ENCODE measurements at regions not wholly inside any gene's neighbourhood (a gene's known extent, or its start where the extent isn't known, plus 50 kb on each side); places are given as distances from the start of the nearest gene placed in this dataset.

DNA sequence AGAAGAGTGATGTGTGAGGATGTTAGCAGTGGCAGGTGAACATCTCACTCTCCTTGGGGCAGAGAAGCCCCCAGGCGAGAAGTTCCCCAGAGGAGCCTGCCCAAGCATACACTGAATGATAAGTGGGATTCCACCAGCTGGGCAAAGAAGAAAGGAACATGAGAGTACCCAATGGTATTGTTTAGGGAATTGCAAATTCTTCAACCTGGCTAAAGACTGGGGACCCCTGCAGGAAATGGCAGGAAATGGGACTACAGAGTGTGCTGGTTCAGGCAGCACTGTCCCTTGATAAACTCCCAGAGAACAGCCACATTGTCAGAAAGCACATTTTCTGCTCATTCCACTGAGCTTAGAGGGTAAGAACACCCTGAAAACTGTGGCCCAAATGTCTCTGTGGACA, 121.3 kb downstream of the RPS29 start:
- DNase-seq (ENCODE audit: low spot score) = no peak

DNA sequence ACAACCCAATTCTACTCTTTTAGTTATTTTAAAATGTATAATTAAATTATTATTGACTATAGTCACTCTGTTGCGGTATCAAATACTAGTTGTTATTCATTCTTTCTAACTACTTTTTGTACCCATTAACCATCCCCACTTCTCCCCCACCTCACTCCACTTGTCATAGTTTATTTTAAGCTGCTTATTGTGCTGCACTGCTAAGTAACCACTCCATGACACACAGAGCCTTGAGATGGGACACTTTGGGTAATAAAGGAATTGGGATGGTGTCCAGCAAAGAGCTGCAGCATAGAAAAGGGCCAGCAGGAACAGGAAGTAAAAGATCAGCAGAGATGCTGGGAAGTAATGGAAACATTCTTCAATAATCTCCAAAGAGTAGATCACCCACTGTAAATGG, 123.0 kb downstream of the RPS29 start:
- DNase-seq (ENCODE audit: low spot score) = no peak

DNA sequence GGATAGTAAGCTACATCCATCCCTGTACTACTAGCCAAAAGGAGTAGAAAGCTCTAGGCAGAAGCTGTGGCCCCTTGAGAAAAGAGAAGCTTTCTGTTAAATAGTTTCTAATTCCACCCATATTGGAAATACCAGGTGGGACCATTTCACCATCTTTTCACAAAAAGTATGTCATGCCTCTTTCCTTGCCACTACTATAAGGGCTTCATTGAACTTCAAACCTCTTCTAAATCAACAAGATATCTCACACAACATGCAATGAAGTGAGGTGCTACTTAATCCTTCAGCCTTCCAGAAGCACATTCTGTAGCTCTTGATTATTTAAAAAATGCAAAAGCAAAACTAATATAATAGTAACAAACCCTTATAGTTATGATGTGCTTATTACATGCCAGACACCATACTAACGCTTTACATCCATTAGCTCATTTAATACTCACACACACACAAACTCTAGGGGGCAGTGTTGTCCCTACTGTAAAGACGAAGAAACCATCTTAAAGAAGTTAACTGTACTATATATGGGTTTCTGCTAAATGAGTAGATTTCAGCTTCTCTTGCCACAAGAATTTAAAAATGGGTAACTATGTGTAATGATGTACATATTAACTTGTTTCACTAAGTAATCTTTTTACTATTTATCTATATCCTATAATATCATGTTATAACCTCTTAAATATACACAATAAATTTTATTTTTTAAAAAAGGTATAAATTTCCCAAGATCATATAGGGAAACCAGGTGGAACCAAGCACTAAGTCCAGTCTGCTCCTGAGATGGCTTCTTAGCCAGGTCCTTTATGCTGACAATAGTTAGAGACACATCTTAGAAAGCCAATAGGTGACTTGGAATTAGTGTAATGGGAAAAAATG, 124.4 kb downstream of the RPS29 start:
- peak; percentile 81 for DNase-seq (ENCODE audit: low spot score)

DNA sequence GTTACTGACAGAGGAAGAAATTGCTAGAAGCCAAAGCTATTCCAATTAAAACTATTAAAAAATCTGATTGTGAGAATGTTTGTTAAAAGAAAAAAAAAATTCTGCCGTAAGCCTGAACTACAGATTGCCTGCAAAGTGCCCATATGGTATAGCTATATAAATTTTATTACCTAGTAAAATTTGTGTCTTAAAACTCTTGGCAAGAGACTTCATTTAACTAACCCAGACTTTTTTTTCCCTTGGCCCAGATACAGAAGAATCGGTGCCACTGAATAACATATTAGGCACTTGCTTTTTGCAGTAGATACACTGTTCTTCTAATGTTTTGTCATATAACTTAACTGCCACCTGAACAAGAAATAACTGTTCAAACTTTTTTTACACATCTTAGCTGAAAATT, 125.5 kb downstream of the RPS29 start:
- no peak for DNase-seq (ENCODE audit: low spot score)

DNA sequence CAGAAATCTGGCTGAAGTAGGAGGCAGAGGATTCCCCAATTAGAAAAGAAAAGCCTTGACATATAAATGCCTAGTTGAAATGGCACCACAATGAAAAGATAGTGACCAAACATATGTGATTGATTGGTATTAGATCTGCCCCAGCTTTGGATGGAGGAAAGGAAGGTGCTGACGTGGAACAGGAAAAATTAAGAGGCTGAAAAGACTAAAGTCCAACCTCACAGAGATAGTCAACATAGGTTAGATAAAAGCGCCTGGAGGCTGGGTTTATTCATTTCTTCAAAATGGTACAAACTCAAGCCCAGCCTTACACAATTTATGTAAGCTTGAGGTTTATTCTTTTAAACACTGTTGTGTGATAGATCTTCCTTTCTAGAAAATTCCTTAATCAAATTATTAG, 129.6 kb downstream of the RPS29 start:
- DNase-seq (ENCODE audit: low spot score) = no peak

DNA sequence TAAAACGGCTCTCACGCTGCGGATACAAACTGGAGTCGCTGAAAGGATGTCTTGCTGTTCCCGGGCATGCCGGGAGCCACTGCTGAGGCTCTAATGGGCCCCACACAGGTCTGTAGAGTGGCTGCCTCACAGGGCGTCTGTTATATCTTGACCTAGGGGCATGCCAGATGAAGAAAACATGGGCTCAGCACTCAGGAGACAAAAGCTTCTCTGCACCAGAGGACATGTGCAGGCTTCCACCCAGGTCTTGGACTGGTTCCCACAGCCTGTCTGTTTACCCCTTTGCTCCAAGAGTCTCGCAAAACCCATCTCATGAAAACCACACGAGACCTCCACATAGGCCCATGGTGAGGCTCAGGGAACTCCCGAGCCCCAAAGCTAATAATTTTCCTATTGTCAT, 134.2 kb downstream of the RPS29 start:
- DNase-seq (ENCODE audit: low spot score) = no peak

DNA sequence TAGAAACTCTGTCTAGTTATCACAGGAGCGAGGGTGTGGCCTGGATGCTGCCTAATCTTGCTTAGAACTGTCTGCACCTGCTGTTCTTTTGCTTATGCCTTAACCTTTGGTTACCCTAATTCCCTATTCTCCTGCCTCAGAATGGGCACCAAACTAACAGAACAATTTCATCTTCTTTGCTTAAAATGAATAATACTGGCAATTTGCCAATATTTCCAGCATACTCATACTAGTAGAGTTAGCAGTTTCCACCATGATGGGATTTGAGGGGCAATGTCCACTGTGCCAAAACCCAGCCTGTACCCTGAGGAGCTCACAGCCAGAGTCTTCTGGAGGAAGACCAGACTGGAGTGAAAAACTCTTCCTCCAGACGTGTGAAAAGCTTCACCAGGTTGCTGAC, 136.4 kb downstream of the RPS29 start:
- no peak for DNase-seq (ENCODE audit: low spot score)

DNA sequence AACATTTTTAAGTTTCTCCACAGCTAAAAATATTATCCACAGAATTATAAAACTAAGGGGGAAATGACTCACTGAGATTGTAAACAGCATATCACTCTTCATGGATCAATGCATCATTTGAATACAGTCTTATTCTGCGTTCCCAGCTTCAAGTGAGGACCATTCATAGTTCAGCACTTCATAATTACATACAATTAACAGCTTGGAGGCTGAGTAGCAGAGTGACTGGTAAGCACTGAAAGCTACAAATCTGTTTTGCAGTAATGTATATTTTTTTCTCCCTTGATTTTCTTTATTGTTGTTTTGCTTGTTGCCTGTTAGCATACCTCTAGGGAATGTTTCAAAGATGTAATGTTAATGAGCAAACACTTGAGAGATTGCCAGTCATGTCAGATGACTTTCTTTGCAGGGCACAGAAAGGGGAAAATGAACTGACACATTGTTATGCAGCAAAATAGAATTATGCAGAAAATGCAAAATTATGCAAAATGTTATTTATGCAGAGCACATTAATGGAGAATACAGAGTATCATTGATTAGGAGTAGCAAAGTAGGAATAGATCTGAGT, 138.6 kb downstream of the RPS29 start:
- no peak for DNase-seq (ENCODE audit: low spot score)

DNA sequence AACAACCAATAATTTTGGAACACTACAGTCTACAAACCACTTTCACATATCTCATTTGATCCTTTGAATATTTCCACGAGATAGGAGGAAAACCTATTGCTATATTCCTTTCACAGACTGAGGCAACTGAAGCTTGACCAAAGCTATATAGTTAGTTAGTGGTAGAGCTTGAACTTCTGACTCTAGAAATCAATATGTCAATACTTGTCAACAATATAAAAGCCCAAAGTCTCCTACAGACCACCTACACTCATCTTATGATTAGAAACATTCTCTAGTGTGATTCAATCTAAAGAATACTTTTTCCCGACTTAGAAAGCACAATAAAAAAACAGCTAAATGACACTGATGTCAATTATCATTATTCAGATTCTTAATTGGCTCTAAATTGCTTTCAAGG, 139.4 kb downstream of the RPS29 start:
- DNase-seq (ENCODE audit: low spot score) = no peak

DNA sequence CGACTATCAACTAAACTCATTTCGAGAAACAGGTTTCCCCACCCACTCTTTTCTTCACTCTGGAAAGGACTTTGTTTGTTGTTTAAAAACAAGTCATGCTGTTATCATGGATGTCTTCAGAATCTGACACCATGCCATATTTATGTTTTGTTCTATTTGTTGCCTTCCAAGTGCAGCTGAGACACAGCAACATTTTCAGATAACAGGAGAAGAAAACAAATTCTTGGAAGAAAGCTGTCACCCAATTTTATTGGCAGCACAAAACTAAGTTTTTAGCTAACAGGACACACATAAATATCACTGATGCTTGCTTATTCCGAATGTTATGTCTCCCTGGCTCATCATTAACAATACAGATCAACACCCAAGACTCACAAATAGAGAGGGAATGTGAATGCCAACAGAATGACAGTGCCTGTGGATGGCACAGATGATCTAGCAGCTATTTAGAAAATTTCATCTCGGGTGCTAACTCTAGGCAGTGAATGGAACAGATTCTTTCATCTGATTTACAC, 147.9 kb downstream of the RPS29 start:
- DNase-seq (ENCODE audit: low spot score) = no peak

DNA sequence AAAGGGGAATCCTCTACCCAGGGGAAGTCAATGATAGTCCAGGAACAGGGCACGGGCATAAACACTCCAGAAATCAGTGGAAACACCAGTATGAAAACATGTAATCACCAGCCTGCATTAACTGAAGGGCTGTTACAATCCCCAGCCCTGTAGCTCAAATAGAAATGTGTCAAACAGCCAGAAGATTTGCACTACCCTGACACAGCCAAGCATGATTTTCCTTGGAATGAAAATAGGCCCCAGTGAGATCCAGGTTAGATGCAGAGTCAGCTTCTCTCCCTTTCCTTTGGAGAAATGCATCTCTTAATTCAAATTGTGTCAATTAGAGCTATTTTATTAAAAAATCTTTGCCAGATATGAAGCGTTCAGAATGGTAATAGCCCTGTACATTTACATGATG, 158.1 kb downstream of the RPS29 start:
- no peak for DNase-seq (ENCODE audit: low spot score)

DNA sequence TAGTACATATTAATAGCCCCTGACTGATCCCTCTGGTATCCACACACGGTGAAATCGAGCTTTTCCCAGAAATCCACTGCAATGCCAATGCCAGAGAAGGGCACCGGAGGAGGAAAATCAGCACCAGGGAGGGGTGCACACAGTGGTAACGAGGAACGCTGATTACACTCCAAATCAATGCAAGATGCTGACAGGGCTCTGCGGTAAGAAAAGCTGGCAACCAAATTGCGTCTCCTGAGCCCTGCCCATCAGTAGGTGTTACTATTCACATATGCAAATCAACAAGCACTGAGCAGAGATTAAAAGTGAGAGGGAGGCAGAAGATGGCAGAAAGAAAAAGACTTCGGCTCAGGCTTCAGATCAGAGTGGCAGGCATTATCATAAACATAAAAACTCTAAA, 159.1 kb downstream of the RPS29 start:
- no peak for DNase-seq (ENCODE audit: low spot score)

DNA sequence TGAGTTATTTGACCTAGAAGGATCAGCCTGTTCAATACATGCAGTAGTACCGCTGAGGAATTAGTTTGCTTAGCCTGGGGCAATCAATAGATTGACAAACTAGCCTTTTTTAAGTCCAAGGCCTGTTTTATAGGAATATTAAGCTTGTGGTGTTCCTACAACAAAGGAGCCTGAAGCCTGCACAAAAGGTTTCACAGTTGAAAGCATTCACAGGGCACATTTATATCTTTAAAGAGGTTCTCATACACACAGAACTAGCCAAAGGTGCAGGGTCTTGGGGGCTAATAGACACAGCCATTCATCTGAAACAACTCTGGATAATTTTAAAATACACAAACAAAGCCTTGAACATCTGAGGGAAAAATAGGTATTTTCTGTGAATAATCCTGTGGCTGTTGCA, 160.3 kb downstream of the RPS29 start:
- DNase-seq (ENCODE audit: low spot score) = no peak

DNA sequence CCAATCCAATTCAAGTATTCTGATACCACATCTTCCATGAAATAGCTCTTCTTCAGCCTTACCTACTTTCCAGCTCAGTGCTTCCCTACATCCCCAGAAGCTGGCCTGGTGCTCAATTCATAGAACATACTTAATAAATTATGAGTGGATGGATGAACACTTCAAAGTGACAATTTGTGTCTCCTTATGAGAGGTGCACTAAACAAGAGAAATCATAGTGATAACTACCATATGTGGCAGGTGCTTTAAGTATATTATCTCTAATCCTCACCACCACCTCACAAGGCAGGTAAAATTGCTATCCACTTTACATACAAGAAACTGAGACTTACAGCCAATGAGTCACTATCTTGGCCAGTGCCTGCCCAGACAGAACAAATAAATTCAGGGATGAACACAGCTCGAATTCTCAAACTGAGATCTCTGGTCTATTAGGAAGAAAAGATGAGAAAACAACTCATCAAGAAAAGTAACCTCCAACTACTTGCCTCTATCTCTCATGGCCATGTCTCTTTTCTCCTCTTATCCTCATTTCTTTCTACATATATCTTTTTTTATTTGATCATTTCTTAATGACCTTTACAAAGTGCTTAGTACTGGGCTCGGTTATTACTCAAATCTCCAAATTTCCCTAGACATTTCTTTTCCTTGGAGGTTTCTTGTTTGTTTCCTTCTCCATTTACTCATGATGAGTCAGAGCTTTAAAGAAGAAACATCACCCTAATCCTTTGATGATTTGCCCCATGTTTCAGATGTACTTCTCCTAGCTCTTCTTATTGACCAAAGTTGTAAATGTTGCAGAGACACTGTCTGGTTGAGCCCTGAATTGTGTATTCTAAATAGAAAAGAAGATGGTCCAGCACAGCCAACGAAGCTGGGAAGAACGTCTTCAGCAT, 161.5 kb downstream of the RPS29 start:
- DNase-seq (ENCODE audit: low spot score) = no peak

DNA sequence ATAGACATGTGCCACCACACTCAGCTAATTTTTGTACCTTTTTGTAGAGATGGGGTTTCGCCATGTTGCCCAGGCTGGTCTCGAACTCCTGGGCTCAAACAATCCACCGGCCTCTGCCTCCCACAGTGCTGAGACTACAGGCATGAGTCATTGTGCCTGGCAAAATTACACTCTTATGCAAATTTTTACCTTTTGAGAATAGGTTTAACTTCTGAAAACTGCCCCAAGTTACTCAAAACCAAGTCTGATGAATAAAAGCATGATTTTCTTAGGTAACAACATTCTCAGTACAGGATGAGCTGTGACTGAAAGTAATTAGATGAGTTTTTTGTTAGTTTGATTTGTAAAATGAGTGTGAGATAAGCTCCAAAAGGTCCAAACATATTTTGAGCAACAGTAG, 166.0 kb downstream of the RPS29 start:
- DNase-seq (ENCODE audit: low spot score) = no peak

DNA sequence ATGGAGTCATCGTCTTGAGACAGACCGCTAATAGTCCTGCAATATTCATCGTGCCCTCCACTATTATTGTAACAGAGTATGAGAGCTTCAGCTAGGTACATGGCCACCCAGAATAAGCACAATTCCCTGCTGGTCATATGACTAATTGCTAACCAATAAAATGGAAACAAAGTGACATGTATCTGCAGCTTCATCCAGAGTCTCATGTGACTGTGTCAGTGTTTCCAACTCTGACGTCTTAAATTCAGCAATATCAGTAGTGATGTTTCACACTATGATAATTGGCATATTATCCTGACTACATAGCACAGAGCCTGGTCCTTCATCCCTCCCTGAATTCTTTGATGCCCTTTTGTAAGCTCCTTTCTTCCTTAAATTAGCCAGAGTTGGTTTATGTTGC, 167.4 kb downstream of the RPS29 start:
- DNase-seq (ENCODE audit: low spot score) = no peak

DNA sequence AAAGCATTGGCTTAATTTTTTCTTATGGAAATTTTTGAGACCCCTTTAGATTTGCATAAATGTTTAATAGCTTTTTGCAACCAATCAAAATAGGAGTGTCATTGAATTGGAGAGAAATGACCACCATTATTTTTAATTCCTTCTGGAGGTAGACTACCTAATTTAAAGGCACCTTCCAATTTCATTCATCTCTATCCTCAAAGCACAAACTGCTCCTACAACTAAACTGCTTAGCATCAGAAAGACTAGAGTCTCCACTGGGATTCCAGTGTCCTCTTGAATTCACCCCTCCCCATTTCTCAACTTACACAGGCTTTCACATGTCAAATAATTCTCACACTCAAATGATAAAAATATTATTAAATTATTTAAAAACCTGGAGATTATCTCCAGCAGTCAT, 168.4 kb downstream of the RPS29 start:
- DNase-seq (ENCODE audit: low spot score) = no peak

DNA sequence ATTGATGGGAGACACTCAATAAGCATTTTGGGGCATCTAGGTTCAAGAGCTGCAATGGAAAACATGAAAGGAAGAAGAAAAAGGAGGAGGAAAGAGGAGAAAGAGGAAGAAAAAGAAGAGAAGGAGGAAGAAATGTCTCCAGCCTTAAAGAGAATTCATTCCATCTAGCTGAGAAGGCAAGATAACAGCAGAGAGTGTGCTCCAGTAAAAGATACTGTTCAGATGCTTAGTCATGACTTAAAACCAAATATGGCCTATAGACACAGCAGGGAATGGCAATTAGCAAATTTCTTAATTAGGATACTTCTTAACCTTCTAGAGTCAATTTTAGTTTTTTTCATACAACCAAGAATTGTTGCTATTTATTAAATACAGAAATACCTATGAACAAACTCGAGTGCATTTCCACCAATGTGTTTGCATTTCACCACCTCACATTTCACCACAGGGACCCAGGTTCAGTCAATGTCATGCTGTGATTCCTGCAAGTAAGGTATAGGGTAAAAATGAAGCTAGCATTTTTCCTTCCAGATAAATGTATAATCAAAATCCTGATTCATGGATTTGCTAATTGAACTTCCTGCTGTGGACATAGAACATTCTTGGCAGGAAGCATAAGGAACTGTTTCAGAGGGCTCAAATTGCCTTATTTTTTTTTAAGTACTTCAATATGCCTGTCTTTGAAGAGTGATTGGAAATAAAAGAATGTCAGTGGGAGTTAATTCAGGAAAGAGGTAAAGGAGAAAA, 177.8 kb downstream of the RPS29 start:
- no peak for DNase-seq (ENCODE audit: low spot score)

DNA sequence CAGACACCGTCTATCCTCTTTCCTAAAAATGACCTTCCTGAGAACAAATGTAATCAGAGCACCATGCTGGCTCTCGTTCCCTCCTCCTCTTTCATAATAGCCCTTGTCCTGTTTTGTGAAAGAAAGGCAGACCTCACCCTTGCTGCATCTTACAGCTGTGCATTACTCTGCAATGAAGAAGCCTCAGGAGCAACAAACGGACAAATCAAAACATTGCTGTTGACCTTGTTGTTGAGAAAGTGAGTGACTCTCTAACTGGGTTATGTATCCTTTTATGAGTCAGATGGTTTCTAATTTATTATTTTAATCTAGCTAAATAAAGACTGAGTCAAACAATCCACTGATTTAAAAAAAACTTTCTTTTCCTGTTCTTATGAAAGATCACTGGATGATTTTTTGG, 180.9 kb downstream of the RPS29 start:
- DNase-seq (ENCODE audit: low spot score) = no peak

DNA sequence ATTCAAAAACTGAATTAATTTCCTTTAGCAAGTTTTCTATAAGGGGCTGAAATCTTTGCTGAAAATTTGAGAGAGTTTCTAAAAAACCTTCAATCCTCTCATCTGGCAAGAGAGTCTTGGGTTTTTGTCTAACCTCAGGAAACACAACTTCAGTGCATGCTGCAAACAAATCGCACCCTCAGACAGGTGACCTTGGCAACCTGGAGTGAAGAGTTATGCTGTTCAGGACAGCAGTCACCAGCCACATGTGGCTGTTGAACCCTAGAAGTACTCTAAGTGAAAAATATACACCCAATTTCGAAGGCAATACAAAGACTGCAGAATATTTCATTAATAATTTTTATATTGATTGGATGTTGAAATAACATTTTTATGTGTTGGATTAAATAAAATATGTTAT, 184.8 kb downstream of the RPS29 start:
- DNase-seq (ENCODE audit: low spot score) = no peak

DNA sequence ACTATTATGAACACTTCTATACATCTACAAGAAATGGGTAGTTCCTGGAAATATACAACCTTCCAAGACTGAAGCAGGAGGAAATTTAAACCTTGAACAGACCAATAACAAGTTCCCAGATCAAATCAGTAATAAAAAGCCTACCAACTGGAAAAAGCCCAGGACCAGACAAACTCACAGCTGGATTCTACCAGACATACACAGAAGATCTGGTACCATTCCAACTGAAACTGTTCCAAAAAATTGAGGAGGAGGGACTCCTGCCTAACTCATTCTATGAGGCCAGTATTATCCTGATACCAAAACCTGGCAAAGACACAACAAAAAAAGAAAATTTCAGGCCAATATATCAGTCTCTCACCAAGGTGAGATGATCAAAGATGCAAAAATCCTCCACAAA, 189.4 kb downstream of the RPS29 start:
- no peak for DNase-seq (ENCODE audit: low spot score)

DNA sequence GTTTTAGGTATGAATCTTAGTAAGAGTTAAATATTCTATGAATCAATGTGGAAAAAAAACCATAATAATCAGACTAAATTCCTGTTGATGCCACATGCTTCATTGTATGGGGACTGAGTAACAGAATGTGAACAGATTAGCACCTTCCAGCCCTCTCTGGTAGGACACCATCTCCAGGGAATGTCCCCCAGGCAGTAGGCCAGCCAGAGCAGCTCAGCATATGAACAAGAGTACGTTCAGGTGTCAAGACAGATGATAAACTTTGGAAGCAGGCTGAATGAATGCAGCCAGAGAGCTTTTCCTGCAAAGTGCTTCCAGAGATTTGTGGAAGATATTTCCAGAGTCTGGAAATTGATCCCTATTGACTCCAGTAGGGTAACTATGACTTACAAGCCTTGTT, 204.4 kb downstream of the RPS29 start:
- DNase-seq (ENCODE audit: low spot score) = no peak
